Breast epithelium (tissue), 3 donors: ENCODE measurements at regions not wholly inside any gene's neighbourhood (a gene's known extent, or its start where the extent isn't known, plus 50 kb on each side); places are given as distances from the start of the nearest gene placed in this dataset.

Experiments used
- POLR2AphosphoS5 ChIP-seq, 3 donors: sonication (generic); formaldehyde crosslinking; IDR thresholded peaks; one replicate each; pipeline ENCODE4 v1.6.1; 2017; ENCODE audit warnings: antibody characterized with exemption in 3 of 3
- TF ChIP-seq, protein P1 (sequence below), 3 donors: fragments of 450-650 bp; IDR thresholded peaks; one replicate each; pipeline ENCODE4 v1.5.1; 2016 to 2017; ENCODE audit warnings: antibody characterized with exemption in 3 of 3, mild to moderate bottlenecking in 3 of 3, moderate library complexity in 3 of 3

GRCh38 chr2:237240252-237240651 is 154.6 kb downstream of the COPS8 start:
- TF ChIP-seq POLR2AphosphoS5 (IDR thresholded peaks at IDR 0.05) = no peak
- TF ChIP-seq, protein P1, sequence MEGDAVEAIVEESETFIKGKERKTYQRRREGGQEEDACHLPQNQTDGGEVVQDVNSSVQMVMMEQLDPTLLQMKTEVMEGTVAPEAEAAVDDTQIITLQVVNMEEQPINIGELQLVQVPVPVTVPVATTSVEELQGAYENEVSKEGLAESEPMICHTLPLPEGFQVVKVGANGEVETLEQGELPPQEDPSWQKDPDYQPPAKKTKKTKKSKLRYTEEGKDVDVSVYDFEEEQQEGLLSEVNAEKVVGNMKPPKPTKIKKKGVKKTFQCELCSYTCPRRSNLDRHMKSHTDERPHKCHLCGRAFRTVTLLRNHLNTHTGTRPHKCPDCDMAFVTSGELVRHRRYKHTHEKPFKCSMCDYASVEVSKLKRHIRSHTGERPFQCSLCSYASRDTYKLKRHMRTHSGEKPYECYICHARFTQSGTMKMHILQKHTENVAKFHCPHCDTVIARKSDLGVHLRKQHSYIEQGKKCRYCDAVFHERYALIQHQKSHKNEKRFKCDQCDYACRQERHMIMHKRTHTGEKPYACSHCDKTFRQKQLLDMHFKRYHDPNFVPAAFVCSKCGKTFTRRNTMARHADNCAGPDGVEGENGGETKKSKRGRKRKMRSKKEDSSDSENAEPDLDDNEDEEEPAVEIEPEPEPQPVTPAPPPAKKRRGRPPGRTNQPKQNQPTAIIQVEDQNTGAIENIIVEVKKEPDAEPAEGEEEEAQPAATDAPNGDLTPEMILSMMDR (IDR thresholded peaks at IDR 0.05) = no peak
